Upper lobe of left lung (tissue), 6 donors: ENCODE measurements at regions not wholly inside any gene's neighbourhood (a gene's known extent, or its start where the extent isn't known, plus 50 kb on each side); places are given as distances from the start of the nearest gene placed in this dataset.

Experiments used
- ATAC-seq, 2 donors: fragments of 200-7000 bp; cut with Tn5 transposase; one replicate each; pipeline ENCODE4 v1.9.1; 2022; ENCODE audit warnings: mild to moderate bottlenecking in 2 of 2, moderate library complexity in 2 of 2; ENCODE audit not compliant: low FRiP score in 2 of 2
- DNase-seq, 2 donors: peaks; one replicate each; pipeline ENCODE4 v3.0.0-alpha.2; 2019 to 2020
- H3K27ac ChIP-seq, 4 donors: fragments of 200-600 bp; sonication (generic); one replicate each; pipeline ENCODE4 v1.5.1; 2016 to 2019
- H3K27me3 ChIP-seq, 4 donors: fragments of 200-600 bp; sonication (generic); one replicate each; pipeline ENCODE4 v1.5.1; 2017 to 2019
- H3K36me3 ChIP-seq, 4 donors: fragments of 200-600 bp; sonication (generic); one replicate each; pipeline ENCODE4 v1.5.1; 2016 to 2019
- H3K4me1 ChIP-seq, 4 donors: fragments of 200-600 bp; sonication (generic); one replicate each; pipeline ENCODE4 v1.5.1; 2018 to 2019
- H3K4me3 ChIP-seq, 4 donors: fragments of 200-600 bp; sonication (generic); one replicate each; pipeline ENCODE4 v1.5.1; 2017 to 2019; ENCODE audit warnings: mild to moderate bottlenecking in 2 of 4, moderate library complexity in 1 of 4
- H3K9me3 ChIP-seq, 4 donors: fragments of 200-600 bp; sonication (generic); one replicate each; pipeline ENCODE4 v1.5.1; 2018 to 2019
- EP300 ChIP-seq, 4 donors: sonication (generic); formaldehyde crosslinking; IDR thresholded peaks; one replicate each; pipeline ENCODE4 v1.5.1; 2017; ENCODE audit warnings: antibody characterized with exemption in 4 of 4, control low read depth in 2 of 4
- POLR2A ChIP-seq, 4 donors: fragments of 450-650 bp; IDR thresholded peaks; one replicate each; pipeline ENCODE4 v1.5.1; 2016 to 2017; ENCODE audit warnings: antibody characterized with exemption in 4 of 4, mild to moderate bottlenecking in 2 of 4
- POLR2AphosphoS5 ChIP-seq, 2 donors: sonication (generic); formaldehyde crosslinking; IDR thresholded peaks; one replicate each; pipeline ENCODE4 v1.5.1; 2017; ENCODE audit warnings: antibody characterized with exemption in 2 of 2
- WGBS, 2 donors: methylation state at CpG; one replicate each; pipeline ENCODE4 v1.1.5; 2017 to 2018; 5-methylcytosine and 5-hydroxymethylcytosine counted together
- TF ChIP-seq, protein P1 (sequence below), 6 experiments: fragments of 450-650 bp in 4 of 6; fragments of 200-600 bp in 2 of 6; sonication (generic) in 2 of 6; IDR thresholded peaks; one replicate each; pipeline ENCODE4 v1.5.1; 2016 to 2019; ENCODE audit warnings: antibody characterized with exemption in 6 of 6
- donor health status: DM: no; HTN: no; CAD: no; lungs with moderate emphysema.
- donor health status: DM: no; HTN: yes; CAD: no; lungs with severe emphysema.

DNA sequence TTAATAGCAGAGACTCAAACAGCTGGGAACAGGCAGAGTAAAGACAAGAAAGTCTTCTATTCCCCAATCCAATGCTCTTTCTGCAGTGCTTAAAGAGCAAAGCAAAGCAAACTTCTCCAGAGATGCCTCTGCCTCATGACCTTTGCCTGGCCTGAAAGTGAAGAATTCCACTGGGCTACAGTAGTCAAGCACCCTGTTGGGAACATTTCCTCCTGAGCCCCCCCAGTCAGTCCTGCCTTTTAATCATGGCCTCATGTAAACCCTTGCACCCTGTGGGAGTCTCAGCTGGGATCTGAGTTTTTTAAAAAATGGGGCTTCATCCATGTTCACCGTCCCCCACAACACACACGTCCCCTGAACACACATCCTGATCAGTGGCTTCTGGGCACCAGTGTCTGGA is 62.7 kb upstream of the TSPAN11 start:
- TF ChIP-seq POLR2AphosphoS5 (IDR thresholded peaks at IDR 0.05), result no peak
- TF ChIP-seq, protein P1, sequence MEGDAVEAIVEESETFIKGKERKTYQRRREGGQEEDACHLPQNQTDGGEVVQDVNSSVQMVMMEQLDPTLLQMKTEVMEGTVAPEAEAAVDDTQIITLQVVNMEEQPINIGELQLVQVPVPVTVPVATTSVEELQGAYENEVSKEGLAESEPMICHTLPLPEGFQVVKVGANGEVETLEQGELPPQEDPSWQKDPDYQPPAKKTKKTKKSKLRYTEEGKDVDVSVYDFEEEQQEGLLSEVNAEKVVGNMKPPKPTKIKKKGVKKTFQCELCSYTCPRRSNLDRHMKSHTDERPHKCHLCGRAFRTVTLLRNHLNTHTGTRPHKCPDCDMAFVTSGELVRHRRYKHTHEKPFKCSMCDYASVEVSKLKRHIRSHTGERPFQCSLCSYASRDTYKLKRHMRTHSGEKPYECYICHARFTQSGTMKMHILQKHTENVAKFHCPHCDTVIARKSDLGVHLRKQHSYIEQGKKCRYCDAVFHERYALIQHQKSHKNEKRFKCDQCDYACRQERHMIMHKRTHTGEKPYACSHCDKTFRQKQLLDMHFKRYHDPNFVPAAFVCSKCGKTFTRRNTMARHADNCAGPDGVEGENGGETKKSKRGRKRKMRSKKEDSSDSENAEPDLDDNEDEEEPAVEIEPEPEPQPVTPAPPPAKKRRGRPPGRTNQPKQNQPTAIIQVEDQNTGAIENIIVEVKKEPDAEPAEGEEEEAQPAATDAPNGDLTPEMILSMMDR (IDR thresholded peaks at IDR 0.05), result no peak
- no peak for TF ChIP-seq POLR2A (IDR thresholded peaks at IDR 0.05)
- no peak for TF ChIP-seq EP300 (IDR thresholded peaks at IDR 0.05)
- H3K36me3 ChIP-seq, result no peaks in the 10 kb centered on the region
- no peak overlapping the region for H3K27ac ChIP-seq
- WGBS, 2 donors, result 91% methylated on average over 2 of the region's 2 CpGs
- ATAC-seq (no peak), DNase-seq (no peak)
- H3K4me3 ChIP-seq, result no peak overlapping the region
- H3K27me3 ChIP-seq, result no peaks in the 10 kb centered on the region
- H3K9me3 ChIP-seq, result peaks cover 0 to 4% (median 0%) of the 10 kb centered on the region in 4 donors
- H3K4me1 ChIP-seq, result no peaks in the 10 kb centered on the region

DNA sequence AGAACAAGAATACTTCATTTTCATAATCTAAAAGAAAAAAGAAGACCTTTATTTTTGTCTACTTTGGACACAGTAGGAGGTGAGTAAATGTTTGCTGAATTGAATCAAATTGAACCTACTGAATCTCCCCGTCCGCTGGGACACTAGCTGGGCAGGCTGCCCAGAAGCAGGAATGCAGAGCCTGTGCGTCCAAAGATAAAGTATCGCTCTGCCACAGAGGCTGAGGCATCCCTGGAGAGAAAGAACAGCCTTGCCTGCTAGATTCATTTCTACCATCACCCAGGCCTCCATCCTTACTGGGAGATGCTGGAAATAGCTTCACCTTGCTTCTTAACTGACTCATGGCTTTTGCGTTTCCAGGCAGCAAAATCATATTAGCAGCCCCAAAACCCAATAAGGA is 64.1 kb upstream of the TSPAN11 start:
- Histone ChIP-seq H3K4me3 (no peak overlapping the region), H3K4me1 (no peaks in the 10 kb centered on the region), H3K27me3 (no peaks in the 10 kb centered on the region), H3K27ac (no peak overlapping the region), H3K36me3 (no peaks in the 10 kb centered on the region), H3K9me3 (peaks cover 0 to 4% (median 0%) of the 10 kb centered on the region in 4 donors)
- no peak for TF ChIP-seq POLR2AphosphoS5 (IDR thresholded peaks at IDR 0.05)
- no peak for TF ChIP-seq POLR2A (IDR thresholded peaks at IDR 0.05)
- TF ChIP-seq EP300 (IDR thresholded peaks at IDR 0.05), result no peak
- TF ChIP-seq, protein P1 (IDR thresholded peaks at IDR 0.05), result no peak
- DNase-seq, result no peak
- no peak for ATAC-seq
- WGBS, 2 donors, result 51 to 61% methylated on average over 5 of the region's 5 CpGs

DNA sequence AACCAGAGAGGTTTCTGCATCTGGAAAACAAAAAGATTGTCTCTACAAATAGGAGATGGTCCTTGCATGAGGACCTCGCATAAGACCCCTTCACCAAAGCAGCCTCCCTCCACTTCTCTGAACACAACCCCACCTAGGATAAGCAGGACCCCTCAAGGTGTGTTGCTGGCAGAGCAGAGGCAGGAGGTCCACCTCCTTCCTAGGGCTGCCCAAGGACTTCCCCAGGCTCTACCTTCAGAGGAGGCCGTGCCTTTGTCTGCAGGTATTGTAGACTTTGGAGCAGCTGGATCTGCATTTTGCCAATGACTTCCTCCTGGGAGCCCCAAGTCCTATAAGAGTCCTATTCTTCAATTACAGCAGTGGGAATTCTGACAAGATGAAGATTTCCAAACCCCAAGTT is 67.3 kb upstream of the TSPAN11 start:
- TF ChIP-seq EP300 (IDR thresholded peaks at IDR 0.05) (no peak), POLR2A (IDR thresholded peaks at IDR 0.05) (no peak), POLR2AphosphoS5 (IDR thresholded peaks at IDR 0.05) (no peak)
- TF ChIP-seq, protein P1 (IDR thresholded peaks at IDR 0.05), result no peak
- no peak for DNase-seq
- no peaks in the 10 kb centered on the region for H3K36me3 ChIP-seq
- no peaks in the 10 kb centered on the region for H3K4me1 ChIP-seq
- no peaks in the 10 kb centered on the region for H3K27me3 ChIP-seq
- H3K9me3 ChIP-seq, result no peaks in the 10 kb centered on the region
- no peak overlapping the region for H3K4me3 ChIP-seq
- no peak for ATAC-seq
- 91 to 100% methylated on average over 1 to 2 of the region's 2 CpGs for WGBS, 2 donors
- H3K27ac ChIP-seq, result no peak overlapping the region

DNA sequence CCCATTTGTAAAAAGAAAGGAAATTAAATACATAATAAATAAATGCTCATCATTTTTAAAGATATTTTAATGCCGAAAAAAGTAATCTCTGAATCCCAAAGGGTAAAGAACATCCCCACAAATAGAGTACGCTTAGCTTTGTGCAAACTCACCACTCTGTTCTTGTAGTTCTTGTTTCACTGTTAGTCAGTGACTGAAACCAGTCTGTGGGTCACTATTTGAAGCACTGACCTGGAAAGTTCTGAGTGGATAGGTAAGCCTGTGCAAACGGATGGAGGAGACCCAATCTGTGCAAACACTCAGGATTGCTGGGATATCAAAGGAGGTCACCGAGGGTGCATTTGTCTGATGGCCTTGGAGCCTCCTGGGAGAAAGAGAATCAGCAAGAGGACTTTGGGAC is 68.1 kb upstream of the TSPAN11 start:
- H3K27ac ChIP-seq, result no peak overlapping the region
- H3K9me3 ChIP-seq, result no peaks in the 10 kb centered on the region
- TF ChIP-seq EP300 (IDR thresholded peaks at IDR 0.05), result no peak
- TF ChIP-seq, protein P1 (IDR thresholded peaks at IDR 0.05), result no peak
- TF ChIP-seq POLR2A (IDR thresholded peaks at IDR 0.05), result no peak
- TF ChIP-seq POLR2AphosphoS5 (IDR thresholded peaks at IDR 0.05), result no peak
- H3K36me3 ChIP-seq, result no peaks in the 10 kb centered on the region
- H3K4me1 ChIP-seq, result no peaks in the 10 kb centered on the region
- DNase-seq (no peak), ATAC-seq (no peak)
- 67 to 79% methylated on average over 4 of the region's 4 CpGs for WGBS, 2 donors
- H3K4me3 ChIP-seq, result no peak overlapping the region
- H3K27me3 ChIP-seq, result no peaks in the 10 kb centered on the region

DNA sequence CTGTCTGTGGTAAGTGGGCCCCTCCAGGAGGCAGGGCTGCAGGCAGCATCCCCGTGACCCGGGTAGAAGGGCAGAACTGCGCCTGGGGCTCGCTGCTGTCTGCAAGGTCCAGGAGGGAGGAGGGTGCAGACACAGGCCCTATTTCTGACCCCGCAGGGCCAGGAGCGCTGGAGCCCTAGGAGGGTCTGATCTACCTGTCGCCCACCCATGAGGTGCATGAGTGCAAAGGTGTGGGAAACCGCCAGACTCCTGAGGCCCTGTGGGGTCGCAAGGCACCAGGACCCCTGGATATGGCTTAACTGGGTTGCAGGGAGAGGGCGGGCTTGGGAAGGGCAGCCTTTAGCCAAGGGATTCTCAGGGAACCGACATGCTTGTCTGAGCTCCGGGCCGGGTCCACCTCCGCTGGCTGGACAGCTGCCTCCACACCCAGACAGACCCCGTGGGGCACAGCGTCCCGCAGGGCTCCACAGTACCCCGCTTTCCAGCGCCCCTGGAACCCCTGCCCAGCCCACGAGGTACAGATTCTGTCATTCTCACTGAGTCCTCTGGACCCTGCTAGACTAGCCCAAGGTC is 72.9 kb upstream of the TSPAN11 start:
- TF ChIP-seq, protein P1 (IDR thresholded peaks at IDR 0.05), result no peak
- TF ChIP-seq POLR2AphosphoS5 (IDR thresholded peaks at IDR 0.05), result no peak
- no peak for TF ChIP-seq POLR2A (IDR thresholded peaks at IDR 0.05)
- TF ChIP-seq EP300 (IDR thresholded peaks at IDR 0.05), result no peak
- peaks cover 0 to 3% (median 0%) of the 10 kb centered on the region in 4 donors for H3K4me1 ChIP-seq
- WGBS, 2 donors, result 89 to 96% methylated on average over 9 to 20 of the region's 20 CpGs
- DNase-seq (peak in 1 of 2 donors; percentile 72), ATAC-seq (peak; percentile 23 to 61)
- H3K27ac ChIP-seq, result no peak overlapping the region
- no peak overlapping the region for H3K4me3 ChIP-seq
- H3K36me3 ChIP-seq, result no peaks in the 10 kb centered on the region
- H3K27me3 ChIP-seq, result no peaks in the 10 kb centered on the region
- no peaks in the 10 kb centered on the region for H3K9me3 ChIP-seq
